ENCODE measurements at regions not wholly inside any gene's neighbourhood (a gene's known extent, or its start where the extent isn't known, plus 50 kb on each side); places are given as distances from the start of the nearest gene placed in this dataset.

DNA sequence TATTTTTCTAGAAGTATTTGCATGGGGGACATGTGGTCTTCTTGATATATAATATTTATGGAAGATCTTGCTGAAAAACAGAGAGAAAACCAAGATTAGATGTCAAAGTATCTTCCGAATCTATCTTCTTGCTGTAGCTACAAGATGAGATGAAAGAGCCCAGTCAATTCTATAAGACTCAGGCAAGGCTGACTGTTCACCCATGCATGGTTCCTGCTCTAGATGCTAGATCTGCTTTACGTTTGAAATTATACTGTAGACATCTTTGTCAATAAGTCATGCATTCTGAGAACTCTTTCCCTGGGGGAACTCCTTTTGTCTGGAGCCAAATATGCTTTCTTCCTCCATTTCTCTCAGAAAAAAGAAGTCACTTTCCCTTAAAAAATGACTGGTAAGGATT, 1292.0 kb downstream of the XPNPEP1 start (continued):
- TF ChIP-seq E2F6 (IDR thresholded peaks at IDR 0.05; ENCODE audit: borderline replicate concordance, low read depth) = no peak
- TF ChIP-seq NFE2L2 (conservative IDR thresholded peaks at IDR 0.05; ENCODE audit: low read length) = no peak
- no peak for TF ChIP-seq HOXB5 (CRISPR knock-in tag; IDR thresholded peaks at IDR 0.05)
- no peak for TF ChIP-seq PHF8 (IDR thresholded peaks at IDR 0.05; ENCODE audit: borderline replicate concordance, low read depth)
- no peak for TF ChIP-seq MAZ (IDR thresholded peaks at IDR 0.05; ENCODE audit: borderline replicate concordance, low read depth, low read length)
- TF ChIP-seq HOXB13 (CRISPR knock-in tag; IDR thresholded peaks at IDR 0.05; ENCODE audit: low read depth) = no peak
- no peak for TF ChIP-seq NPAS2 (CRISPR knock-in tag; IDR thresholded peaks at IDR 0.05; ENCODE audit: borderline replicate concordance)
- TF ChIP-seq FOXS1 (CRISPR knock-in tag; IDR thresholded peaks at IDR 0.05) = no peak

GRCh38 chr10:108629834-108630233, 1293.5 kb downstream of the XPNPEP1 start:
- DNase-seq (ENCODE audit: low read depth in 1 of 2, low spot score in 1 of 2) = no peak
- no peak overlapping the region for H3K27ac ChIP-seq
- whole genome bisulfite sequencing (ENCODE audit: missing lambda C conversion rate) = 2% methylated on average over 3 of the region's 3 CpGs
- H3K9me3 ChIP-seq = no peaks in the 10 kb centered on the region
- no peak for FAIRE-seq
- H3K4me1 ChIP-seq = no peaks in the 10 kb centered on the region
- ChIA-PET POLR2A (no interaction called here), CTCF (no interaction called here)
- no peak overlapping the region for H3K4me3 ChIP-seq
- no peak for ATAC-seq
- no peak overlapping the region for H3K4me2 ChIP-seq
- no peak for TF ChIP-seq CHD2 (IDR thresholded peaks at IDR 0.05; ENCODE audit: low read length, partially characterized antibody)
- TF ChIP-seq, protein P1, sequence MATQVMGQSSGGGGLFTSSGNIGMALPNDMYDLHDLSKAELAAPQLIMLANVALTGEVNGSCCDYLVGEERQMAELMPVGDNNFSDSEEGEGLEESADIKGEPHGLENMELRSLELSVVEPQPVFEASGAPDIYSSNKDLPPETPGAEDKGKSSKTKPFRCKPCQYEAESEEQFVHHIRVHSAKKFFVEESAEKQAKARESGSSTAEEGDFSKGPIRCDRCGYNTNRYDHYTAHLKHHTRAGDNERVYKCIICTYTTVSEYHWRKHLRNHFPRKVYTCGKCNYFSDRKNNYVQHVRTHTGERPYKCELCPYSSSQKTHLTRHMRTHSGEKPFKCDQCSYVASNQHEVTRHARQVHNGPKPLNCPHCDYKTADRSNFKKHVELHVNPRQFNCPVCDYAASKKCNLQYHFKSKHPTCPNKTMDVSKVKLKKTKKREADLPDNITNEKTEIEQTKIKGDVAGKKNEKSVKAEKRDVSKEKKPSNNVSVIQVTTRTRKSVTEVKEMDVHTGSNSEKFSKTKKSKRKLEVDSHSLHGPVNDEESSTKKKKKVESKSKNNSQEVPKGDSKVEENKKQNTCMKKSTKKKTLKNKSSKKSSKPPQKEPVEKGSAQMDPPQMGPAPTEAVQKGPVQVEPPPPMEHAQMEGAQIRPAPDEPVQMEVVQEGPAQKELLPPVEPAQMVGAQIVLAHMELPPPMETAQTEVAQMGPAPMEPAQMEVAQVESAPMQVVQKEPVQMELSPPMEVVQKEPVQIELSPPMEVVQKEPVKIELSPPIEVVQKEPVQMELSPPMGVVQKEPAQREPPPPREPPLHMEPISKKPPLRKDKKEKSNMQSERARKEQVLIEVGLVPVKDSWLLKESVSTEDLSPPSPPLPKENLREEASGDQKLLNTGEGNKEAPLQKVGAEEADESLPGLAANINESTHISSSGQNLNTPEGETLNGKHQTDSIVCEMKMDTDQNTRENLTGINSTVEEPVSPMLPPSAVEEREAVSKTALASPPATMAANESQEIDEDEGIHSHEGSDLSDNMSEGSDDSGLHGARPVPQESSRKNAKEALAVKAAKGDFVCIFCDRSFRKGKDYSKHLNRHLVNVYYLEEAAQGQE (IDR thresholded peaks at IDR 0.05) = no peak
- TF ChIP-seq, protein P2, sequence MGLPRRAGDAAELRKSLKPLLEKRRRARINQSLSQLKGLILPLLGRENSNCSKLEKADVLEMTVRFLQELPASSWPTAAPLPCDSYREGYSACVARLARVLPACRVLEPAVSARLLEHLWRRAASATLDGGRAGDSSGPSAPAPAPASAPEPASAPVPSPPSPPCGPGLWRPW (IDR thresholded peaks at IDR 0.05) = no peak
- TF ChIP-seq RCOR1 (IDR thresholded peaks at IDR 0.05; ENCODE audit: low read depth, low read length) = no peak
- TF ChIP-seq FOXS1 (CRISPR knock-in tag; IDR thresholded peaks at IDR 0.05) = no peak
- TF ChIP-seq HOXB5 (CRISPR knock-in tag; IDR thresholded peaks at IDR 0.05) = no peak
- TF ChIP-seq BHLHE40 (IDR thresholded peaks at IDR 0.05; ENCODE audit: low read depth, low read length) = no peak
- no peak for TF ChIP-seq HDAC2 (IDR thresholded peaks at IDR 0.05)
- no peak for TF ChIP-seq MAX (IDR thresholded peaks at IDR 0.05)
- TF ChIP-seq, protein P3, sequence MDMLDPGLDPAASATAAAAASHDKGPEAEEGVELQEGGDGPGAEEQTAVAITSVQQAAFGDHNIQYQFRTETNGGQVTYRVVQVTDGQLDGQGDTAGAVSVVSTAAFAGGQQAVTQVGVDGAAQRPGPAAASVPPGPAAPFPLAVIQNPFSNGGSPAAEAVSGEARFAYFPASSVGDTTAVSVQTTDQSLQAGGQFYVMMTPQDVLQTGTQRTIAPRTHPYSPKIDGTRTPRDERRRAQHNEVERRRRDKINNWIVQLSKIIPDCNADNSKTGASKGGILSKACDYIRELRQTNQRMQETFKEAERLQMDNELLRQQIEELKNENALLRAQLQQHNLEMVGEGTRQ (IDR thresholded peaks at IDR 0.05) = no peak
- no peak for TF ChIP-seq HOXB13 (CRISPR knock-in tag; IDR thresholded peaks at IDR 0.05; ENCODE audit: low read depth)
- no peak for TF ChIP-seq NR3C1 (IDR thresholded peaks at IDR 0.05)
- no peak for TF ChIP-seq CEBPB (IDR thresholded peaks at IDR 0.05)
- no peak for TF ChIP-seq KDM5A (IDR thresholded peaks at IDR 0.05)
- no peak for TF ChIP-seq ZC3H11A (IDR thresholded peaks at IDR 0.05)
- no peak for TF ChIP-seq SMC3 (IDR thresholded peaks at IDR 0.05)
- TF ChIP-seq, protein P4, sequence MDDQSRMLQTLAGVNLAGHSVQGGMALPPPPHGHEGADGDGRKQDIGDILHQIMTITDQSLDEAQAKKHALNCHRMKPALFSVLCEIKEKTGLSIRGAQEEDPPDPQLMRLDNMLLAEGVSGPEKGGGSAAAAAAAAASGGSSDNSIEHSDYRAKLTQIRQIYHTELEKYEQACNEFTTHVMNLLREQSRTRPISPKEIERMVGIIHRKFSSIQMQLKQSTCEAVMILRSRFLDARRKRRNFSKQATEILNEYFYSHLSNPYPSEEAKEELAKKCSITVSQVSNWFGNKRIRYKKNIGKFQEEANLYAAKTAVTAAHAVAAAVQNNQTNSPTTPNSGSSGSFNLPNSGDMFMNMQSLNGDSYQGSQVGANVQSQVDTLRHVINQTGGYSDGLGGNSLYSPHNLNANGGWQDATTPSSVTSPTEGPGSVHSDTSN (IDR thresholded peaks at IDR 0.05) = no peak
- TF ChIP-seq POLR2AphosphoS2 (conservative IDR thresholded peaks at IDR 0.05; ENCODE audit: low read length) = no peak
